Breast epithelium (tissue), 4 donors: ENCODE measurements at regions not wholly inside any gene's neighbourhood (a gene's known extent, or its start where the extent isn't known, plus 50 kb on each side); places are given as distances from the start of the nearest gene placed in this dataset.

Experiments used
- DNase-seq, 2 donors: peaks; one replicate each; pipeline ENCODE4 v3.0.0-alpha.2; 2019; ENCODE audit warnings: low spot score in 2 of 2
- H3K27ac ChIP-seq, 2 donors: fragments of 200-600 bp; sonication (generic) in 1 of 2; one replicate each; pipeline ENCODE4 v1.5.1; 2016 to 2019; ENCODE audit warnings: mild to moderate bottlenecking in 1 of 2
- H3K27me3 ChIP-seq, 2 donors: fragments of 200-600 bp; sonication (generic) in 1 of 2; one replicate each; pipeline versions ENCODE4 v1.5.1 to v1.6.0; 2017 to 2019; ENCODE audit warnings: control low read depth in 1 of 2, mild to moderate bottlenecking in 1 of 2
- H3K36me3 ChIP-seq: fragments of 200-600 bp; one replicate; pipeline ENCODE4 v1.5.1; 2019
- H3K4me1 ChIP-seq, 2 donors: fragments of 200-600 bp; sonication (generic); one replicate each; pipeline ENCODE4 v1.5.1; 2016 to 2019; ENCODE audit warnings: control low read depth in 1 of 2
- H3K4me3 ChIP-seq, 3 donors: fragments of 200-600 bp; sonication (generic); 1 replicate in 2 of 3; 2 replicates in 1 of 3; pipeline ENCODE4 v1.5.1; 2016 to 2019; ENCODE audit warnings: mild to moderate bottlenecking in 3 of 3, moderate library complexity in 2 of 3
- H3K9me3 ChIP-seq, 2 donors: fragments of 200-600 bp; sonication (generic) in 1 of 2; one replicate each; pipeline ENCODE4 v1.5.1; 2016 to 2019; ENCODE audit warnings: control low read depth in 1 of 2
- CTCF ChIP-seq, 3 donors: fragments of 450-650 bp; IDR thresholded peaks; one replicate each; pipeline ENCODE4 v1.5.1; 2016 to 2017; ENCODE audit warnings: antibody characterized with exemption in 3 of 3, mild to moderate bottlenecking in 3 of 3, moderate library complexity in 3 of 3
- POLR2A ChIP-seq: fragments of 450-650 bp; IDR thresholded peaks from one replicate; pipeline ENCODE4 v1.6.1; 2016; ENCODE audit warnings: antibody characterized with exemption, mild to moderate bottlenecking, moderate library complexity
- POLR2AphosphoS5 ChIP-seq, 3 donors: sonication (generic); formaldehyde crosslinking; IDR thresholded peaks; one replicate each; pipeline ENCODE4 v1.6.1; 2017; ENCODE audit warnings: antibody characterized with exemption in 3 of 3
- intact Hi-C: fragments of 100-400 bp; cut with DNase I; formaldehyde crosslinking; loops from one replicate; pipeline ENCODE4 v1.15.1; 2023; ENCODE audit warnings: low total_unique reads

- Histone ChIP-seq H3K27me3 (no peaks in the 10 kb centered on the region), H3K4me3 (no peak overlapping the region), H3K4me1 (no peaks in the 10 kb centered on the region), H3K9me3 (peaks cover 13 to 20% of the 10 kb centered on the region in 2 donors), H3K27ac (no peak overlapping the region), H3K36me3 (no peaks in the 10 kb centered on the region)
- intact Hi-C loops: no loop called here
- no peak for DNase-seq
- TF ChIP-seq POLR2AphosphoS5 (IDR thresholded peaks at IDR 0.05) (no peak), POLR2A (no peak), CTCF (IDR thresholded peaks at IDR 0.05) (no peak)
These were observed 58.5 kb upstream of the ANKRD17 start for GRCh38 chr4:73317092-73317491.

GRCh38 chr4:73315091-73315490, 56.5 kb upstream of the ANKRD17 start:
- Histone ChIP-seq H3K36me3 (no peaks in the 10 kb centered on the region), H3K27ac (no peak overlapping the region), H3K9me3 (peaks cover 8 to 10% of the 10 kb centered on the region in 2 donors), H3K4me1 (no peaks in the 10 kb centered on the region), H3K4me3 (no peak overlapping the region), H3K27me3 (no peaks in the 10 kb centered on the region)
- DNase-seq: no peak
- TF ChIP-seq POLR2A (no peak), CTCF (IDR thresholded peaks at IDR 0.05) (no peak), POLR2AphosphoS5 (IDR thresholded peaks at IDR 0.05) (no peak)
- intact Hi-C loops: no loop called here

GRCh38 chr4:73312967-73313366, 54.4 kb upstream of the ANKRD17 start:
- no peaks in the 10 kb centered on the region for H3K9me3 ChIP-seq
- H3K27ac ChIP-seq: no peak overlapping the region
- DNase-seq: no peak
- H3K27me3 ChIP-seq: no peaks in the 10 kb centered on the region
- intact Hi-C loops: no loop called here
- H3K36me3 ChIP-seq: no peaks in the 10 kb centered on the region
- no peak overlapping the region for H3K4me3 ChIP-seq
- no peaks in the 10 kb centered on the region for H3K4me1 ChIP-seq
- TF ChIP-seq POLR2A: no peak
- no peak for TF ChIP-seq POLR2AphosphoS5 (IDR thresholded peaks at IDR 0.05)
- TF ChIP-seq CTCF (IDR thresholded peaks at IDR 0.05): no peak

- Histone ChIP-seq H3K27me3 (no peaks in the 10 kb centered on the region), H3K36me3 (no peaks in the 10 kb centered on the region), H3K27ac (no peak overlapping the region), H3K4me1 (no peaks in the 10 kb centered on the region), H3K9me3 (no peaks in the 10 kb centered on the region), H3K4me3 (no peak overlapping the region)
- no peak for DNase-seq
- intact Hi-C loops: no loop called here
- no peak for TF ChIP-seq POLR2AphosphoS5 (IDR thresholded peaks at IDR 0.05)
- TF ChIP-seq CTCF (IDR thresholded peaks at IDR 0.05): peak in 1 of 3 donors; percentile 18
- no peak for TF ChIP-seq POLR2A
These were observed 52.8 kb upstream of the ANKRD17 start for GRCh38 chr4:73311428-73311827.

GRCh38 chr4:73309211-73309610, 50.6 kb upstream of the ANKRD17 start:
- H3K27ac ChIP-seq: no peak overlapping the region
- intact Hi-C loops: no loop called here
- DNase-seq: no peak

More at GRCh38 chr4:73309211-73309610, 50.6 kb upstream of the ANKRD17 start:
- H3K27me3 ChIP-seq: no peaks in the 10 kb centered on the region
- no peak overlapping the region for H3K4me3 ChIP-seq
- no peaks in the 10 kb centered on the region for H3K4me1 ChIP-seq
- H3K36me3 ChIP-seq: no peaks in the 10 kb centered on the region
- no peak for TF ChIP-seq POLR2AphosphoS5 (IDR thresholded peaks at IDR 0.05)
- TF ChIP-seq POLR2A: no peak
- TF ChIP-seq CTCF (IDR thresholded peaks at IDR 0.05): no peak
- no peaks in the 10 kb centered on the region for H3K9me3 ChIP-seq
